Activated naive CD4-positive, alpha-beta T cell treated with anti-CD3 and anti-CD28 coated beads, Interleukin-2, amount 10 ng/mL, durations not matched to agents 7 days and 5 days (primary cell): ENCODE measurements at regions not wholly inside any gene's neighbourhood (a gene's known extent, or its start where the extent isn't known, plus 50 kb on each side); places are given as distances from the start of the nearest gene placed in this dataset.

Experiments
- CTCF ChIA-PET: fragments of 350-600 bp; sonication (Branson Sonifier 250); formaldehyde crosslinking; loops from one replicate; lab custom pipeline; 2021; ENCODE audit warnings: antibody characterized with exemption; lab: Charles Lee
- DNase-seq: peaks from one replicate; pipeline ENCODE4 v3.0.0-alpha.2; 2020
- H3K27ac Mint-ChIP-seq: one replicate; pipeline ENCODE4 v1.8.0; 2021; ENCODE audit warnings: mild to moderate bottlenecking, moderate library complexity, mixed read lengths
- H3K27me3 Mint-ChIP-seq: one replicate; pipeline ENCODE4 v1.8.0; 2021; ENCODE audit warnings: mild to moderate bottlenecking, mixed read lengths
- H3K36me3 Mint-ChIP-seq: one replicate; pipeline ENCODE4 v1.8.0; 2021; ENCODE audit warnings: mixed read lengths
- H3K4me1 Mint-ChIP-seq: one replicate; pipeline ENCODE4 v1.8.0; 2021; ENCODE audit warnings: mixed read lengths
- H3K4me3 Mint-ChIP-seq: one replicate; pipeline ENCODE4 v1.8.0; 2021; ENCODE audit warnings: mild to moderate bottlenecking, moderate library complexity, mixed read lengths
- H3K9me3 Mint-ChIP-seq: one replicate; pipeline ENCODE4 v1.8.0; 2021; ENCODE audit warnings: mixed read lengths

GRCh38 chr5:17817990-17818389 is 183.7 kb downstream of the TAF11L14 start:
- Mint-ChIP-seq H3K9me3 (peaks cover 6% of the 10 kb centered on the region), H3K36me3 (no peaks in the 10 kb centered on the region), H3K4me1 (no peaks in the 10 kb centered on the region), H3K27me3 (no peaks in the 10 kb centered on the region), H3K4me3 (no peak overlapping the region), H3K27ac (no peak overlapping the region)
- CTCF ChIA-PET = no interaction called here
- DNase-seq = no peak

GRCh38 chr5:17819783-17820182 is 185.5 kb downstream of the TAF11L14 start:
- CTCF ChIA-PET = no interaction called here
- H3K4me1 Mint-ChIP-seq = no peaks in the 10 kb centered on the region
- no peak overlapping the region for H3K4me3 Mint-ChIP-seq

GRCh38 chr5:17828681-17829080 is 194.4 kb downstream of the TAF11L14 start:
- CTCF ChIA-PET = no interaction called here
- Mint-ChIP-seq H3K4me1 (no peaks in the 10 kb centered on the region), H3K9me3 (peaks cover 14% of the 10 kb centered on the region)

More at GRCh38 chr5:17819783-17820182, 185.5 kb downstream of the TAF11L14 start:
- H3K27me3 Mint-ChIP-seq = no peaks in the 10 kb centered on the region
- H3K9me3 Mint-ChIP-seq = peaks cover 6% of the 10 kb centered on the region
- H3K36me3 Mint-ChIP-seq = no peaks in the 10 kb centered on the region
- H3K27ac Mint-ChIP-seq = no peak overlapping the region
- no peak for DNase-seq

GRCh38 chr5:17829456-17829855 is 195.2 kb downstream of the TAF11L14 start:
- no peak overlapping the region for H3K27ac Mint-ChIP-seq
- H3K4me3 Mint-ChIP-seq = no peak overlapping the region
- CTCF ChIA-PET = no interaction called here
- H3K36me3 Mint-ChIP-seq = no peaks in the 10 kb centered on the region
- no peaks in the 10 kb centered on the region for H3K4me1 Mint-ChIP-seq
- peaks cover 14% of the 10 kb centered on the region for H3K9me3 Mint-ChIP-seq
- no peaks in the 10 kb centered on the region for H3K27me3 Mint-ChIP-seq
- DNase-seq = no peak

More at GRCh38 chr5:17828681-17829080, 194.4 kb downstream of the TAF11L14 start:
- H3K4me3 Mint-ChIP-seq = no peak overlapping the region
- H3K27ac Mint-ChIP-seq = no peak overlapping the region
- no peak for DNase-seq
- no peaks in the 10 kb centered on the region for H3K36me3 Mint-ChIP-seq
- H3K27me3 Mint-ChIP-seq = no peaks in the 10 kb centered on the region

GRCh38 chr5:17831279-17831678 is 197.0 kb downstream of the TAF11L14 start:
- no peak for DNase-seq
- Mint-ChIP-seq H3K4me1 (no peaks in the 10 kb centered on the region), H3K36me3 (no peaks in the 10 kb centered on the region), H3K27me3 (no peaks in the 10 kb centered on the region), H3K27ac (no peak overlapping the region), H3K4me3 (no peak overlapping the region), H3K9me3 (peaks cover 12% of the 10 kb centered on the region)
- CTCF ChIA-PET = no interaction called here

GRCh38 chr5:17832949-17833745 is 198.9 kb downstream of the TAF11L14 start:
- H3K27me3 Mint-ChIP-seq = no peaks in the 10 kb centered on the region
- CTCF ChIA-PET = no interaction called here
- H3K4me3 Mint-ChIP-seq = no peak overlapping the region
- H3K36me3 Mint-ChIP-seq = no peaks in the 10 kb centered on the region
- no peaks in the 10 kb centered on the region for H3K4me1 Mint-ChIP-seq
- H3K9me3 Mint-ChIP-seq = peaks cover 13% of the 10 kb centered on the region
- DNase-seq = no peak
- H3K27ac Mint-ChIP-seq = no peak overlapping the region

GRCh38 chr5:17837757-17838156 is 203.5 kb downstream of the TAF11L14 start:
- H3K27ac Mint-ChIP-seq = no peak overlapping the region

GRCh38 chr5:17838469-17838868 is 204.2 kb downstream of the TAF11L14 start:
- DNase-seq = no peak
- Mint-ChIP-seq H3K27me3 (no peaks in the 10 kb centered on the region), H3K27ac (no peak overlapping the region), H3K4me3 (no peak overlapping the region), H3K4me1 (no peaks in the 10 kb centered on the region), H3K36me3 (no peaks in the 10 kb centered on the region), H3K9me3 (peaks cover 14% of the 10 kb centered on the region)
- CTCF ChIA-PET = no interaction called here

More at GRCh38 chr5:17837757-17838156, 203.5 kb downstream of the TAF11L14 start:
- no peaks in the 10 kb centered on the region for H3K4me1 Mint-ChIP-seq
- H3K27me3 Mint-ChIP-seq = no peaks in the 10 kb centered on the region
- no peak for DNase-seq
- peaks cover 13% of the 10 kb centered on the region for H3K9me3 Mint-ChIP-seq
- CTCF ChIA-PET = no interaction called here
- no peaks in the 10 kb centered on the region for H3K36me3 Mint-ChIP-seq
- H3K4me3 Mint-ChIP-seq = no peak overlapping the region

GRCh38 chr5:17839848-17840247 is 205.6 kb downstream of the TAF11L14 start:
- Mint-ChIP-seq H3K4me1 (no peaks in the 10 kb centered on the region), H3K36me3 (no peaks in the 10 kb centered on the region), H3K9me3 (peaks cover 18% of the 10 kb centered on the region), H3K27ac (no peak overlapping the region), H3K27me3 (no peaks in the 10 kb centered on the region), H3K4me3 (no peak overlapping the region)
- DNase-seq = no peak
- CTCF ChIA-PET = no interaction called here

GRCh38 chr5:17846496-17846895 is 212.2 kb downstream of the TAF11L14 start:
- Mint-ChIP-seq H3K4me1 (no peaks in the 10 kb centered on the region), H3K27ac (no peak overlapping the region), H3K27me3 (no peaks in the 10 kb centered on the region), H3K9me3 (peaks cover 18% of the 10 kb centered on the region), H3K4me3 (no peak overlapping the region), H3K36me3 (no peaks in the 10 kb centered on the region)
- no peak for DNase-seq
- CTCF ChIA-PET = interaction anchor here (0.7 kb wide), 1 partner anchor 459 kb away, joined by 3 read pairs; no protein-coding TSS in a partner anchor

- CTCF ChIA-PET = no interaction called here
- no peak overlapping the region for H3K4me3 Mint-ChIP-seq
- no peak overlapping the region for H3K27ac Mint-ChIP-seq
Observed at GRCh38 chr5:17847286-17847685, 213.0 kb downstream of the TAF11L14 start.

GRCh38 chr5:17852111-17852510 is 217.9 kb downstream of the TAF11L14 start:
- H3K36me3 Mint-ChIP-seq = no peaks in the 10 kb centered on the region
- CTCF ChIA-PET = interaction anchor here (0.6 kb wide), 1 partner anchor 463 kb away, joined by 3 read pairs; no protein-coding TSS in a partner anchor
- no peaks in the 10 kb centered on the region for H3K27me3 Mint-ChIP-seq

More at GRCh38 chr5:17847286-17847685, 213.0 kb downstream of the TAF11L14 start:
- no peak for DNase-seq
- Mint-ChIP-seq H3K9me3 (peaks cover 15% of the 10 kb centered on the region), H3K36me3 (no peaks in the 10 kb centered on the region), H3K27me3 (no peaks in the 10 kb centered on the region), H3K4me1 (no peaks in the 10 kb centered on the region)

GRCh38 chr5:17852740-17853139 is 218.5 kb downstream of the TAF11L14 start:
- H3K36me3 Mint-ChIP-seq = no peaks in the 10 kb centered on the region
- H3K9me3 Mint-ChIP-seq = peaks cover 13% of the 10 kb centered on the region
- CTCF ChIA-PET = no interaction called here

More at GRCh38 chr5:17852111-17852510, 217.9 kb downstream of the TAF11L14 start:
- H3K9me3 Mint-ChIP-seq = peaks cover 9% of the 10 kb centered on the region
- no peak for DNase-seq
- H3K27ac Mint-ChIP-seq = no peak overlapping the region
- no peak overlapping the region for H3K4me3 Mint-ChIP-seq
- H3K4me1 Mint-ChIP-seq = no peaks in the 10 kb centered on the region

GRCh38 chr5:17854901-17855300 is 220.6 kb downstream of the TAF11L14 start:
- Mint-ChIP-seq H3K36me3 (no peaks in the 10 kb centered on the region), H3K27ac (no peak overlapping the region), H3K4me3 (no peak overlapping the region), H3K27me3 (no peaks in the 10 kb centered on the region), H3K9me3 (peaks cover 11% of the 10 kb centered on the region), H3K4me1 (no peaks in the 10 kb centered on the region)
- CTCF ChIA-PET = no interaction called here
- no peak for DNase-seq

More at GRCh38 chr5:17852740-17853139, 218.5 kb downstream of the TAF11L14 start:
- no peak overlapping the region for H3K27ac Mint-ChIP-seq
- H3K4me1 Mint-ChIP-seq = no peaks in the 10 kb centered on the region
- no peak overlapping the region for H3K4me3 Mint-ChIP-seq
- no peak for DNase-seq
- no peaks in the 10 kb centered on the region for H3K27me3 Mint-ChIP-seq
